Umbilical cord (tissue), 1 donor: ENCODE measurements at regions not wholly inside any gene's neighbourhood (a gene's known extent, or its start where the extent isn't known, plus 50 kb on each side); places are given as distances from the start of the nearest gene placed in this dataset.
"Not testable (repeated sequence)": the region's sequence is repeated elsewhere in the genome, so short reads cannot be mapped to it uniquely, and the experiment has no call there.

Experiments
- DNase-seq: peaks from one replicate; pipeline ENCODE4 v3.0.0-alpha.2; 2015; ENCODE audit warnings: low spot score

DNA sequence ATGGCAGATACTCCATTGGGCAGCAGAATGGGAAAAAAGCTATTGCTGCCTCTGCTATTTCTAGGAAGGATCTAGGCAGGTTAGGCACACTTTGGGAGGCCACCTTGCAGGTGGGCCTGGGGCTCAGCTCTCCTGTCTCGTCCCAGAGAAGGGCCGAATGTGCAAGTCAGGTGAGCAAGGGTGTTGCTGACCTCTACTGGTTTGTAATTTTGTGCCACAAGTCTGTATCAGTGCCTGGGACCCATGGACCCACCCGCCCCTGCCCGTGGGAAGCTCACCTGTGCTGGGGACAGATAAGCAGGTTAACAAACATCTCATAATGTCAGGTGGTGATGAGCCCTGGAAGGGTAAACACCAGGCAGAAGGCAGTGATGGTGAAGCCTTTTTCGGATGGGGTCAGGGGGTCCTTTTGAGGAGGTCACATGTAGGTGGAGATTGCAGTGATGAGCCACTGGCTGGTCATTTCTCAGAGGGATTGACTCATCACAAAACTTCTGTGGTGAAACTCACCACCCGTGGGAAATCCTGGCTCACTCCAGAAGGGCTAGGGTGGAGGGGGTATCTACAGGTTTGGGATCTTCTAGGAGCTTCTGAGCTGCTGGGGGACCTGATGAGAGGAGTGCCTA, 161.3 kb downstream of the KLF13 start:
- no peak for DNase-seq

GRCh38 chr15:31488437-31489204, 162.0 kb downstream of the KLF13 start:
- peak; percentile 81 for DNase-seq

DNA sequence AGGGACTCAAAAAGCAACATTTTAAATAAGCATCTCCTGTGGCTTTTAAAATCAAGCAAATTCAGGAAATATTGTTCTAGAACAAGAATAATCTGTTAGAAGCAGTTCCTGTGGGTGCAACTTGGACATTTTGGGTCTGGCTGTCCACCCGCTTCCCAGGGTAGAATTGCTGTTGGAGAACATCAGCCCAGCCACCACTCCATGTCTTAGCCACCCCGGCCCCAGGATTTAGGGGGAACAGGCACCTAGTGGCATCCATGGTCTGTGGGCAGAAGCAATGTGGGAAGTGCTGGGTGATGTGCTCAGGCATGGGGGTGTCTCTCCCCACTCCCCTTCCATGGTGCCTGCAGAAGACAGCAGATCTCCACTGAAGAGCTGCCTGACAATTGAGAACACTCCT, 162.6 kb downstream of the KLF13 start:
- DNase-seq = no peak

GRCh38 chr15:31489801-31490646, 163.4 kb downstream of the KLF13 start:
- peak; percentile 58 for DNase-seq

GRCh38 chr15:31494786-31495185, 168.2 kb downstream of the KLF13 start:
- DNase-seq = no peak

- DNase-seq = no peak
Observed at GRCh38 chr15:31495281-31495680, 168.6 kb downstream of the KLF13 start.

DNA sequence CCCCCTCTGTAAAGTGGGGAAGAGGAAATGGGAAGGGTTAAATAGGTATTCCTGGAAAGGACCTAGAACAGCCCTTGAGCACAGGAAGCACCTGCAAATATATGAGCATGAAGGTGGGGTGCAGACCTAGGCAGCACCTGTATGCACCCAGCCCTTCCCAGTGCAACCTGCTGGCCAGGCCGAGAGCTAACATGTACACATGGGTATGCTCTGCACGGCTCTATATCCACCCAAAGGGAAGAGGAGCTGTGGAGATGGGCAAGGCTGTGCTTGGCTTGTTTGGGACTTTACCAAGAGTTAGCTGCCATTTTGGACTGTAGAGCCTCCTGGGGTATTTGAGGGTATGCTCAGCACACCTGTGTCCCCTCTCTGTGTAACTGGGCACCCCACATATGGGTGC, 171.2 kb downstream of the KLF13 start:
- no peak for DNase-seq

GRCh38 chr15:31498329-31498728, 171.7 kb downstream of the KLF13 start:
- DNase-seq = no peak

GRCh38 chr15:31498756-31499155, 172.1 kb downstream of the KLF13 start:
- no peak for DNase-seq

DNA sequence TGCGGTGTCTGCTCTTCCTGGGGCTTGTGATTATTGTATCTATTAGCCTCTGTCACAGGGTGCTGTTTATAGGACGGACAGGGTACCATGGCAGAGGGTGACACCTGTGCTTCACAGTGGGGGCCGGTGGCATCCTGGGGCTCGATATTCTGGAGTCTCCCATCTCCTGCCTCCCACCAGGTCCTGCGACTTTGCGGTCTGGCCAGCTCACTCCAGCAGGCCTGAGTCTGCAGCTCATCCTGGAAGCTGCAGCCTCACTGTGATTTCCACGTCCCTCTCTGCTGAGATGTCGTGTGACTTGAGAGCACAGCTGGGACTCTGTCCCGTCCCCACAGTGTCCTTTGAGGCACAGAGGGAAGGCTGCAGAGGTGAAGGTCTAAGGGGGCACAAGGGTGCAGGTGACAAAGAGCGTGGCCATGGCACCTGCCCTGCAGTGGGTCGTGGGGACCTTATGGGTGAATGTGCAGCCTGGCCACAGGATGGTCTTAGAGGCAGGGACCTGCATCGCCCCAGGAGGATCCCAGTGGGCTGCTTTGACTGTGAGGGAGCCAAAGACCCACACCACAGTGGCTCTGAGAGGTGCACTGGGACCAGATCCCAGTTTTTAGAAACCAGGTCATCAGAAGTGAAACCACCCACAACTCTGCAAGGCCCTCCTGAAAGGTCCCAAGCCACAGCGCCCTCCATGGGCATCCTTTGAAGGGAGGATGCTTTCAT, 172.8 kb downstream of the KLF13 start:
- no peak for DNase-seq

DNA sequence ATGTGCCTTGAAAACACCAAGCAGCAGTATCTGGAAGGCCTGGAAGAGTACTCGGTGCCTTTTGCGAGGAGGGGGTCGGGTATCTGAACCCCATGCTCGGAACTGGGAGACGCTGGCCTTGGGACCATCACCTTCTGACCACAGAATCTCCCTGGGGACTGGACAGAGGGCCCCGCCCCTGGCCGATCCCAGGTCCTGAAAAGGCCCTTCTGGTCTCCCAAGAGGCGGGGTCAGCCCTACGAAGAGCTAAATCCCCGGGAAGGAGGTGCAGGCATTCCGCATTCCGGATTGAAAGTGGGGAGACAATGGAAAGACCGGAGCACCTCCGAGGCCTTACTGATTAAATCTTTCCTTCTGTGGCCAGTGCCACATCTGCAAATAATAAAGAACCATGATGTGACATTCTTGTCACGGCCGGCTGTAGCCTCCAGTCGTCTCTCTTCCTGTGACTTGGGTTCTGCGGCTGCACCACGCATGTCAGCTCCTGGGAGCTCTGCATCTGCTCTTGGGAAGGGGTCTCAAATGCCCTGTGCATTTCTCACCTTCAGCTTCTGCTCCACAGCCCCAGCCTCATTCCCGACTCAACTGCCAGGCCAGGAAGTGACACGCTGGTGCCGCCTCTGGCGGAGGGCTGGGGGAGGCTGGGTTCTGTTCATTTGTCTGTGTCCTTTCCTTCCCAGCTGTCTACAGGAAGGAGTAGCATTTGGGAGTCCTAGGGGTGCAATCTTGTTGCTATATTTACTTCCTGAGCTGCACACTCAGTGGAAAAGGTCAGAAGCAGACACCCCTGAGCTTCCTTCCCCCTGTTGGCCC, 173.5 kb downstream of the KLF13 start:
- DNase-seq = no peak

DNA sequence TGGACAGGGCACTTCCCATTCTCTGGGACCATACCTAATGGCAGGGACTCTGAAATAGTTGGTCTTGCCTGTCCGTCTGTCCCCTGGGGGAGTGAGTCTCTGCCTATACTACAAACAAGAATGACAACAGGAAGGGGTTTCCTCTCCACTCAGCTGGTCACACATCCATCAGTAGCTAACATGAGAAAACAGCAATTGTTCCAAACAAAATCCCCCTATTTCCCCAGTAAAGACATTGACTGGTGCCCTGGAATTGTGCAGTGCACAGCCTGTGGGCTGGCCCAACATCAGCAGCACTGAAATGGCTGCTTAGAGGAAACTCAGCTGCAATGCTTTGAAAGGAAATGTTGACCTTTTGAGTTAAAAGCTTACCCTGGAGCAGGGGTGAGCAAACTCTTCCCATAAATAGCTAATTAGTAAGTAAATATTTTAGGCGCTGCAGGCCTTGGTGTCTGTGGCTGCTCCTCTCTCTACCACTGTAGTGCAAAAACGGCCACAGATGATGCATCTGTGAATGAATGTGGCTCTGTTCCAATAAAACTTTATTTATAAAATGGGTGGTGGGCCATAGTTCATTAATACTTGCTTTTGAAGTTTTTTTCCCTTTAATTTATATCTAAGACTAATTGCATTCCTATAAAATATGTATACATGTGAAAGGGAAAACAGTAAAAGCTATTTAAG, 174.3 kb downstream of the KLF13 start:
- no peak for DNase-seq

- no peak for DNase-seq
Observed at GRCh38 chr15:31501536-31502157, 175.0 kb downstream of the KLF13 start.

DNA sequence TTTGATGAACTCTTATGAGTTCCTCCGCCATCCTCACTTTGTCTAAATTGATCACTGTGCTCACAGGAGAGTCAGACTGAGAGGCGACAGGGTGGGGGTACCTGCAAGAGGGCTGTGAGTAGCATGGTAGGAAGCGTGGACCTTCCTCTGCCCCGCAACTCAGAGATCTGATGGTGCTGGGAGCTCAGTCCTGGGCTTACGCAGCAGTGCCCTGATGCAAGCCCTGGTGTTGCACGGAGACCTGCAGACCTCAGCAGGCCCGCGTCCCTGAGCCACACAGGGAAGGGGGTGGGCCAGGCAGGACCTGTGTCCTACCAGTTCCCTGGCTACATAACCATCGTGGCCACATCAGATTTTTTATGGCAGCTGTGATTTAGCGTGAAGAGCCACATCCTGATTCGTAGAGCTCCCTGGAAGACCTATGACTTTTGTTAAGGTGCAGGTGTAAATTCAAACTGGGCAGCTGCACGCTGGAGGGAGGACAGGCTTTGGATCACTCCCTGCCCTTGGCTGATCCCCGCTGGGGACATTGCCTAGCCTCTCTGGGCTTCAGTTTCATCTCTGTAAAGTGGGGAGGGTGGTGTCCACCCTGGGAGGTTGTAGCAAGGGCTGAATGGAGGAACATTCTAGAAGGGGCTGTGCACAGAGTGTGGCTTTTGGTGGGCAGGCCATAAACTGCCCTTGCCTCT, 176.1 kb downstream of the KLF13 start:
- DNase-seq = no peak

GRCh38 chr15:31503256-31503655, 176.6 kb downstream of the KLF13 start:
- no peak for DNase-seq

DNA sequence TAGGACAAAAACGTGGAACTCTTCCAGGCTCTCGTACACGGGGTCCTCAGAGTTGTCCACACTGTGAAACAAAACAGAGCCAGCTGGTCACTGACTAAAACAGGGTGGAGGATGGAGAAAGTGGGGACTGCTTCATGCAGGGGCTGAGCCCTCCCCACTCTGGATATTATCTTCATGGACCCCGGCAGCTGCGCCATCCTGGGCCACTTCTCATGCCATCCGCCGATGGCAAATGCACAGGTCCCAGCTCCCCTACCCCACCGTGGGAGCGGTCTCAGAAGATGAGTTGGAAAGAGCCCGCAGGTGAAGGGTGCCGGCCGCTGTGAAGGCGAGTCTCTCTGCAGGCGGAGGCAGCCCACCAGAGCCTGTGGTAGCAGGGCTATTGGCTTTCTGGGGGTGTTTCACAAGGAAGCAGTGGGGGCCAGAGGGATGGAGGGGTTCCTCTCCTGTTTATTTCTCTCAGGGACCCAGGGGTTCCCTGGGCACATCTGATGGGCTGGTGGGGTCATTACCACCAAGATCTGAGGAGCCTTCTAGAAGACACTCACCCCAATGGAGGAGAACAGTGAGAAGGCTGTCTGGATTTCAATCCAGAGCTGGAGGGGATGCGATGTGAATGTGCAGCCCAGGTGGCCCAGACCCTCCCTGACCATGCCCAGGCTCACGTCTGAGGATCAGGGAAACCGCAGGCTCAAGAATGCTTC, 177.3 kb downstream of the KLF13 start:
- no peak for DNase-seq

GRCh38 chr15:31504462-31504839, 177.8 kb downstream of the KLF13 start:
- no peak for DNase-seq

- not testable (repeated sequence) for DNase-seq
Observed at GRCh38 chr15:31507573-31507972, 180.9 kb downstream of the KLF13 start.

GRCh38 chr15:31508656-31509055, 182.0 kb downstream of the KLF13 start:
- DNase-seq = no peak
